Kidney tubule cell (primary cell): ENCODE measurements at regions not wholly inside any gene's neighbourhood (a gene's known extent, or its start where the extent isn't known, plus 50 kb on each side); places are given as distances from the start of the nearest gene placed in this dataset.
"Not testable (repeated sequence)": the region's sequence is repeated elsewhere in the genome, so short reads cannot be mapped to it uniquely, and the experiment has no call there.

ENCODE experiments used
- DNase-seq: peaks from one replicate; pipeline ENCODE4 v3.0.0-alpha.2; 2018; ENCODE audit warnings: low spot score

- no peak for DNase-seq
These were observed 86.4 kb upstream of the SEZ6L start for GRCh38 chr22:26082866-26083265.

GRCh38 chr22:26086359-26086758 lies 82.9 kb upstream of the SEZ6L start:
- DNase-seq, result peak; percentile 6

- DNase-seq, result no peak
These were observed 81.4 kb upstream of the SEZ6L start for GRCh38 chr22:26087816-26088215.

GRCh38 chr22:26090821-26091220 lies 78.4 kb upstream of the SEZ6L start:
- no peak for DNase-seq

- not testable (repeated sequence) for DNase-seq
These were observed 74.8 kb upstream of the SEZ6L start for GRCh38 chr22:26094497-26094896.

GRCh38 chr22:26095256-26095956 lies 73.9 kb upstream of the SEZ6L start:
- no peak for DNase-seq

- no peak for DNase-seq
These were observed 71.9 kb upstream of the SEZ6L start for GRCh38 chr22:26097411-26097810.

- DNase-seq, result no peak
These were observed 71.4 kb upstream of the SEZ6L start for GRCh38 chr22:26097840-26098239.

GRCh38 chr22:26103023-26103422 lies 66.2 kb upstream of the SEZ6L start:
- DNase-seq, result no peak

GRCh38 chr22:26106412-26106811 lies 62.9 kb upstream of the SEZ6L start:
- no peak for DNase-seq

- DNase-seq, result no peak
These were observed 59.5 kb upstream of the SEZ6L start for GRCh38 chr22:26109686-26110315.

- no peak for DNase-seq
These were observed 54.4 kb upstream of the SEZ6L start for GRCh38 chr22:26114826-26115225.

GRCh38 chr22:26115266-26115665 lies 54.0 kb upstream of the SEZ6L start:
- DNase-seq, result no peak
